SK-N-SH treated with all-trans-retinoic acid at 6 μM for 48 hours (cell line): ENCODE measurements at regions not wholly inside any gene's neighbourhood (a gene's known extent, or its start where the extent isn't known, plus 50 kb on each side); places are given as distances from the start of the nearest gene placed in this dataset.

Experiments
- ATAC-seq: fragments of 200-7000 bp; cut with Tn5 transposase; 3 replicates; pipeline ENCODE4 v1.9.1; 2020; ENCODE audit warnings: mild to moderate bottlenecking, moderate library complexity
- ARNTL ChIP-seq: fragments of 450-650 bp; formaldehyde crosslinking; IDR thresholded peaks from 2 replicates; pipeline ENCODE4 v1.5.0; 2020; ENCODE audit warnings: low read depth, mild to moderate bottlenecking, moderate library complexity, borderline replicate concordance
- ISL1 ChIP-seq: fragments of 250-450 bp; sonication (Bioruptor Pico); IDR thresholded peaks from 2 replicates; pipeline ENCODE4 v2.1.2; 2022; ENCODE audit warnings: mild to moderate bottlenecking, moderate library complexity
- OSR1 ChIP-seq: fragments of 250-450 bp; sonication (Bioruptor Pico); IDR thresholded peaks from 2 replicates; pipeline ENCODE4 v1.8.0; 2022; ENCODE audit warnings: moderate library complexity, mild to moderate bottlenecking, inconsistent platforms
- PPARA ChIP-seq: fragments of 250-450 bp; sonication (Bioruptor Pico); IDR thresholded peaks from 2 replicates; pipeline ENCODE4 v1.5.0; 2020; ENCODE audit warnings: mild to moderate bottlenecking, borderline replicate concordance
- RARB ChIP-seq: fragments of 250-450 bp; sonication (Bioruptor Pico); IDR thresholded peaks from 2 replicates; pipeline ENCODE4 v1.8.0; 2021; ENCODE audit warnings: mild to moderate bottlenecking, moderate library complexity
- SNAI2 ChIP-seq: fragments of 250-450 bp; sonication (Bioruptor Pico); IDR thresholded peaks from 2 replicates; pipeline ENCODE4 v1.5.0; 2020; ENCODE audit warnings: mild to moderate bottlenecking, moderate library complexity
- TCF4 ChIP-seq: fragments of 250-450 bp; sonication (Bioruptor Pico); IDR thresholded peaks from 2 replicates; pipeline ENCODE4 v1.8.0; 2021; ENCODE audit warnings: mild to moderate bottlenecking, moderate library complexity, borderline replicate concordance
- TOX ChIP-seq: fragments of 250-450 bp; sonication (Bioruptor Pico); IDR thresholded peaks from 2 replicates; pipeline ENCODE4 v1.8.0; 2021; ENCODE audit warnings: mild to moderate bottlenecking, moderate library complexity, borderline replicate concordance
- ZFP3 ChIP-seq: fragments of 250-450 bp; sonication (Bioruptor Pico); IDR thresholded peaks from 2 replicates; pipeline ENCODE4 v1.5.0; 2020; ENCODE audit warnings: mild to moderate bottlenecking, moderate library complexity
- ZFP30 ChIP-seq: fragments of 450-650 bp; formaldehyde crosslinking; IDR thresholded peaks from 2 replicates; pipeline ENCODE4 v1.5.0; 2022; ENCODE audit warnings: mild to moderate bottlenecking, moderate library complexity
- ZNF70 ChIP-seq: fragments of 450-650 bp; formaldehyde crosslinking; IDR thresholded peaks from 2 replicates; pipeline ENCODE4 v1.5.0; 2020; ENCODE audit warnings: mild to moderate bottlenecking, moderate library complexity
- TF ChIP-seq, protein P1 (sequence below): fragments of 250-450 bp; sonication (Bioruptor Pico); IDR thresholded peaks from 2 replicates; pipeline ENCODE4 v1.5.1; 2020; ENCODE audit warnings: low read depth, mild to moderate bottlenecking, moderate library complexity
- TF ChIP-seq, protein P2 (sequence below): fragments of 250-450 bp; sonication (Bioruptor Pico); IDR thresholded peaks from 2 replicates; pipeline ENCODE4 v1.5.1; 2021; ENCODE audit warnings: mild to moderate bottlenecking, moderate library complexity
- TF ChIP-seq, protein P3 (sequence below): fragments of 250-450 bp; sonication (Bioruptor Pico); IDR thresholded peaks from 2 replicates; pipeline ENCODE4 v1.5.0; 2020; ENCODE audit warnings: mild to moderate bottlenecking, moderate library complexity
- TF ChIP-seq, protein P4 (sequence below): fragments of 250-450 bp; sonication (Bioruptor Pico); IDR thresholded peaks from 2 replicates; pipeline ENCODE4 v1.8.0; 2020; ENCODE audit warnings: mild to moderate bottlenecking, moderate library complexity, borderline replicate concordance

DNA sequence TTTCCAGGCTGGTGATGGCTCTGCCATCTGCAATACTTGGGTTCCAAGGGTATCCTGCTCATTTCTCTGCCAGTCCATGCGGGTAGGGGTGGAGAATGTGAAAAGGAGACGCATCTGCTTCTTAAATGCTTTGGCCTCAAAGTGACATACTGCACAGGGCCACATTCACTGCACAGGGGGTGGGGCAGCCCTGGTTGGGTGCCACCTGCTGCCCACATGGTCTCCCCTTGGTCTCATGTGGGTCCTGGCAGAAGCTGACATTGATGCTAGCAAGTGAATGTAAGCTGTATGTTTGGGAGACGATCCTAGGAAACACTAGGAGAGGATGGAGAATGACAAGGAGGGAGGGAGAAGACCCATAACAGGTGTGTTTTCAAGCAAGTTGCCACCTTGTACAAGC lies 140.9 kb downstream of the EDN3 start (continued):
- TF ChIP-seq, protein P1, sequence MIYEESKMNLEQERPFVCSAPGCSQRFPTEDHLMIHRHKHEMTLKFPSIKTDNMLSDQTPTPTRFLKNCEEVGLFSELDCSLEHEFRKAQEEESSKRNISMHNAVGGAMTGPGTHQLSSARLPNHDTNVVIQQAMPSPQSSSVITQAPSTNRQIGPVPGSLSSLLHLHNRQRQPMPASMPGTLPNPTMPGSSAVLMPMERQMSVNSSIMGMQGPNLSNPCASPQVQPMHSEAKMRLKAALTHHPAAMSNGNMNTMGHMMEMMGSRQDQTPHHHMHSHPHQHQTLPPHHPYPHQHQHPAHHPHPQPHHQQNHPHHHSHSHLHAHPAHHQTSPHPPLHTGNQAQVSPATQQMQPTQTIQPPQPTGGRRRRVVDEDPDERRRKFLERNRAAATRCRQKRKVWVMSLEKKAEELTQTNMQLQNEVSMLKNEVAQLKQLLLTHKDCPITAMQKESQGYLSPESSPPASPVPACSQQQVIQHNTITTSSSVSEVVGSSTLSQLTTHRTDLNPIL, result no peak
- TF ChIP-seq ZFP3 (CRISPR knock-in tag), result no peak
- TF ChIP-seq RARB (CRISPR knock-in tag), result no peak

DNA sequence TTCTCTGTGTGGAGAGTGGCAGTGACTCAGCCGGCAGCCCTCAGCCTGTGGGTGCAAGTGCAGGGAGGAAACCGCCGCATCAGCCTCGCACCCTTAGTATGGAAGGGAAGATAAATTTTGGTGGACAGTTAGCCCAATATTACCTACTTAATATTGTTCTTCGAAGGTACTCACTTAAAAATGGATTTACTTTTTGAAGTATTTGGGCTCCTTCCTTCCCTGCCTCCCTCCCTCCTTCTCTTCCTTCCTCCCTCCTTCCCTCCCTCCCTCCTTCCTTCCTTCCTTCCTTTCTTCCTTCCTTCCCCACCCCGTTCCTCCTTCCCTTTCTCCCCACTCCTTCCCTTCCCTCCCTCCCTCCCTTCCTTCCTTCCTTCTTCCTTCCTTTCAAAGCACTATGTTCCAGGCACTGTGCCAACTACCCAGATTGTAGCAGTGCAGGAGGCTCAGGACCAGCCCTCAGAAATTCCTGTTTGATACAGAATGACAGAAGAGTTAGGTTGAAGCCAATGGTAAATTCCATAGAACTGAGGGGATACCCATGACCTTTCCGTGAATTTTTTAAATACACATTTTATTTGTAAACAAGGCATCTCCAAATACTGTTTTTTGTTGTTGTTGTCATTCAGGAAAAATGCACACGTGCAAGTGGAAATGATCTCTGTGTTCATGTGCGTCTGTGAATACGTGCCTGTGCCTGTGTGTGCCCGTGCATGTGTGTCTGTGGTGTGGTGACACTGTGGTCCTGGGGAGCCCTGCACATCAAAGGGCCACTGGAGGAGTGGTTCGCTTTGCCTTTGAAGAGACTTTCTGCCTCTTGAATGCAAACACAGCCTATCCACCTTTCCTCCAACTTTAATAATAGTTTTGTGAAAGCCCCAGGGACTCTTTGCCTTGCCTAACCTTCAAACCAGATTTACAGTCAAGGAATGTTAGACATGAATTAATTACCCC lies 141.7 kb downstream of the EDN3 start:
- TF ChIP-seq, protein P2, sequence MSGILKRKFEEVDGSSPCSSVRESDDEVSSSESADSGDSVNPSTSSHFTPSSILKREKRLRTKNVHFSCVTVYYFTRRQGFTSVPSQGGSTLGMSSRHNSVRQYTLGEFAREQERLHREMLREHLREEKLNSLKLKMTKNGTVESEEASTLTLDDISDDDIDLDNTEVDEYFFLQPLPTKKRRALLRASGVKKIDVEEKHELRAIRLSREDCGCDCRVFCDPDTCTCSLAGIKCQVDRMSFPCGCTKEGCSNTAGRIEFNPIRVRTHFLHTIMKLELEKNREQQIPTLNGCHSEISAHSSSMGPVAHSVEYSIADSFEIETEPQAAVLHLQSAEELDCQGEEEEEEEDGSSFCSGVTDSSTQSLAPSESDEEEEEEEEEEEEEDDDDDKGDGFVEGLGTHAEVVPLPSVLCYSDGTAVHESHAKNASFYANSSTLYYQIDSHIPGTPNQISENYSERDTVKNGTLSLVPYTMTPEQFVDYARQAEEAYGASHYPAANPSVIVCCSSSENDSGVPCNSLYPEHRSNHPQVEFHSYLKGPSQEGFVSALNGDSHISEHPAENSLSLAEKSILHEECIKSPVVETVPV (CRISPR knock-in tag), result no peak
- TF ChIP-seq, protein P3, sequence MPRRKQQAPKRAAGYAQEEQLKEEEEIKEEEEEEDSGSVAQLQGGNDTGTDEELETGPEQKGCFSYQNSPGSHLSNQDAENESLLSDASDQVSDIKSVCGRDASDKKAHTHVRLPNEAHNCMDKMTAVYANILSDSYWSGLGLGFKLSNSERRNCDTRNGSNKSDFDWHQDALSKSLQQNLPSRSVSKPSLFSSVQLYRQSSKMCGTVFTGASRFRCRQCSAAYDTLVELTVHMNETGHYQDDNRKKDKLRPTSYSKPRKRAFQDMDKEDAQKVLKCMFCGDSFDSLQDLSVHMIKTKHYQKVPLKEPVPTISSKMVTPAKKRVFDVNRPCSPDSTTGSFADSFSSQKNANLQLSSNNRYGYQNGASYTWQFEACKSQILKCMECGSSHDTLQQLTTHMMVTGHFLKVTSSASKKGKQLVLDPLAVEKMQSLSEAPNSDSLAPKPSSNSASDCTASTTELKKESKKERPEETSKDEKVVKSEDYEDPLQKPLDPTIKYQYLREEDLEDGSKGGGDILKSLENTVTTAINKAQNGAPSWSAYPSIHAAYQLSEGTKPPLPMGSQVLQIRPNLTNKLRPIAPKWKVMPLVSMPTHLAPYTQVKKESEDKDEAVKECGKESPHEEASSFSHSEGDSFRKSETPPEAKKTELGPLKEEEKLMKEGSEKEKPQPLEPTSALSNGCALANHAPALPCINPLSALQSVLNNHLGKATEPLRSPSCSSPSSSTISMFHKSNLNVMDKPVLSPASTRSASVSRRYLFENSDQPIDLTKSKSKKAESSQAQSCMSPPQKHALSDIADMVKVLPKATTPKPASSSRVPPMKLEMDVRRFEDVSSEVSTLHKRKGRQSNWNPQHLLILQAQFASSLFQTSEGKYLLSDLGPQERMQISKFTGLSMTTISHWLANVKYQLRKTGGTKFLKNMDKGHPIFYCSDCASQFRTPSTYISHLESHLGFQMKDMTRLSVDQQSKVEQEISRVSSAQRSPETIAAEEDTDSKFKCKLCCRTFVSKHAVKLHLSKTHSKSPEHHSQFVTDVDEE (CRISPR knock-in tag), result no peak
- TF ChIP-seq, protein P1, result no peak
- TF ChIP-seq, protein P4, sequence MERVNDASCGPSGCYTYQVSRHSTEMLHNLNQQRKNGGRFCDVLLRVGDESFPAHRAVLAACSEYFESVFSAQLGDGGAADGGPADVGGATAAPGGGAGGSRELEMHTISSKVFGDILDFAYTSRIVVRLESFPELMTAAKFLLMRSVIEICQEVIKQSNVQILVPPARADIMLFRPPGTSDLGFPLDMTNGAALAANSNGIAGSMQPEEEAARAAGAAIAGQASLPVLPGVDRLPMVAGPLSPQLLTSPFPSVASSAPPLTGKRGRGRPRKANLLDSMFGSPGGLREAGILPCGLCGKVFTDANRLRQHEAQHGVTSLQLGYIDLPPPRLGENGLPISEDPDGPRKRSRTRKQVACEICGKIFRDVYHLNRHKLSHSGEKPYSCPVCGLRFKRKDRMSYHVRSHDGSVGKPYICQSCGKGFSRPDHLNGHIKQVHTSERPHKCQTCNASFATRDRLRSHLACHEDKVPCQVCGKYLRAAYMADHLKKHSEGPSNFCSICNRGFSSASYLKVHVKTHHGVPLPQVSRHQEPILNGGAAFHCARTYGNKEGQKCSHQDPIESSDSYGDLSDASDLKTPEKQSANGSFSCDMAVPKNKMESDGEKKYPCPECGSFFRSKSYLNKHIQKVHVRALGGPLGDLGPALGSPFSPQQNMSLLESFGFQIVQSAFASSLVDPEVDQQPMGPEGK (CRISPR knock-in tag), result no peak
- TF ChIP-seq ARNTL (no peak), SNAI2 (CRISPR knock-in tag) (no peak), TOX (CRISPR knock-in tag) (no peak), OSR1 (CRISPR knock-in tag) (no peak), ZFP30 (CRISPR knock-in tag) (no peak), PPARA (no peak), ZNF70 (no peak), ISL1 (CRISPR knock-in tag) (no peak)
- no peak for ATAC-seq

DNA sequence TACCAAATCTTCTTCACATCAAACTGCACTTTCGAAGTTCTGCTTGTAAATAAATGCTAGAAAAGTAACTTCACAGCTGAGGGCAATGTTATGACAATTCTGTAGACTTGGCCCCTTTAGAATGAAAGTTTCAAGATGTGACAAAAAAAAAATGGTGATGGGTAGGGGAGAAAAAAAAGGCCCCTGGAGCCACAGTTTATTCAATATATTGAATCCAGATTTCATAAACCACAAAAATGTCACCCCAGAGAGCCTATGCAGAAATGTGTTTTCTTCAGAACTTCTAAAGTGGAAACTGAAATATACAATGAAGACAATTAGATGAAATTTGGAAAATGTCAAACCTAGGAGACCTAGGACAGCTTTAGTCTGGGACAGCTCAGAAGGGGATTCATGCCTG lies 143.1 kb downstream of the EDN3 start:
- TF ChIP-seq TCF4 (CRISPR knock-in tag) (no peak), TOX (CRISPR knock-in tag) (no peak), RARB (CRISPR knock-in tag) (no peak), ZNF70 (no peak)
- TF ChIP-seq, protein P3 (CRISPR knock-in tag), result no peak
- TF ChIP-seq, protein P4 (CRISPR knock-in tag), result no peak
- TF ChIP-seq, all 23 proteins: peak for 0
- no peak for ATAC-seq
